GM23338 (cell line): ENCODE measurements at regions not wholly inside any gene's neighbourhood (a gene's known extent, or its start where the extent isn't known, plus 50 kb on each side); places are given as distances from the start of the nearest gene placed in this dataset.

Experiments used
- CREB1 ChIP-seq: fragments of 250-450 bp; sonication (Bioruptor Pico); IDR thresholded peaks from 2 replicates; pipeline ENCODE4 v1.5.0; 2020; ENCODE audit warnings: low read depth, mild to moderate bottlenecking, moderate library complexity
- EZH2 ChIP-seq: fragments of 200-600 bp; sonication (generic); IDR thresholded peaks from one replicate; pipeline ENCODE4 v1.8.0; 2017; ENCODE audit warnings: antibody characterized with exemption, mild to moderate bottlenecking, low read depth; ENCODE audit not compliant: unreplicated experiment
- EZH2phosphoT487 ChIP-seq: fragments of 200-600 bp; sonication (generic); IDR thresholded peaks from one replicate; pipeline ENCODE4 v1.8.1; 2018; ENCODE audit warnings: antibody characterized with exemption; ENCODE audit not compliant: unreplicated experiment
- POLR2AphosphoS5 ChIP-seq: IDR thresholded peaks from 2 replicates; pipeline ENCODE4 v1.6.1; 2016; ENCODE audit warnings: antibody characterized with exemption, low read depth
- STAT1 ChIP-seq: IDR thresholded peaks from one replicate; pipeline ENCODE4 v1.6.1; 2016; ENCODE audit warnings: antibody characterized with exemption; ENCODE audit not compliant: unreplicated experiment
- TF ChIP-seq, protein P1 (sequence below), 2 experiments: fragments of 200-600 bp in 1 of 2; sonication (generic) in 1 of 2; conservative IDR thresholded peaks; 2 replicates each; pipeline versions ENCODE4 v1.5.1 to v1.6.1; 2016 to 2017; ENCODE audit warnings: antibody characterized with exemption in 2 of 2, low read depth in 2 of 2, mild to moderate bottlenecking in 2 of 2, moderate library complexity in 1 of 2
- TF ChIP-seq, protein P2 (sequence below): IDR thresholded peaks from one replicate; pipeline ENCODE4 v1.6.1; 2018; ENCODE audit warnings: antibody characterized with exemption; ENCODE audit not compliant: unreplicated experiment
- TF ChIP-seq, protein P3 (sequence below): fragments of 250-450 bp; sonication (Bioruptor Pico); IDR thresholded peaks from 2 replicates; pipeline ENCODE4 v1.5.0; 2020; ENCODE audit warnings: mild to moderate bottlenecking, moderate library complexity

DNA sequence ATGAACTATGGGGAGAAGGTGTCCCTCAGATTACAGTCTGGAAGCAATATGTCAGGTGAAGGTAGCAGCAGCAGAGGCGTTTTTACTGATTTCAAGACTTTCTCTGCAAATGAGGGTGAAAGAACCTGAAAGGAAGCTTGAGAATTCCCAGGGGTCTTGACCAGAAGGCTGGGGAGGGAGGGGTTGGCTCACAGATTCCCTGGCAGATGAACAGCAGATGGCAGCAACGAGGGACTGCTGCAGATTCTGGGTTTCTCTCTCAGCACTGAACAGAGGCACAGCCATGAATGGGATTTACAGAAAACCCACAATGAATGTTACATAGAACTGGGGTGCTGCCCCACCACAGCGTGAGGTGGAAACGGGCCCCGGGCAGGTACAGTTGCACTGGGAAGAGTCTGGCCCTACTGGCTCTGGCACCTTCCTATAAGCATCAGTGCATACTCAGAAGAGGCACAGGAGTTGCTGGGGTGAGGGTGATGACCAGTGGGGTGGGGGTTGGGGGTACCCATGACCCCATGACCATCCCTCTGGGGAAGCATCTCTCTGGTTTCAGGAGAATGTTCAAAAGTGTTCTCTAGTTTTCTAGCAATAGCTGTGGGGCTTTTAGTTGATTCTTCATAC, 317.8 kb downstream of the SH2D4B start:
- TF ChIP-seq, protein P1, sequence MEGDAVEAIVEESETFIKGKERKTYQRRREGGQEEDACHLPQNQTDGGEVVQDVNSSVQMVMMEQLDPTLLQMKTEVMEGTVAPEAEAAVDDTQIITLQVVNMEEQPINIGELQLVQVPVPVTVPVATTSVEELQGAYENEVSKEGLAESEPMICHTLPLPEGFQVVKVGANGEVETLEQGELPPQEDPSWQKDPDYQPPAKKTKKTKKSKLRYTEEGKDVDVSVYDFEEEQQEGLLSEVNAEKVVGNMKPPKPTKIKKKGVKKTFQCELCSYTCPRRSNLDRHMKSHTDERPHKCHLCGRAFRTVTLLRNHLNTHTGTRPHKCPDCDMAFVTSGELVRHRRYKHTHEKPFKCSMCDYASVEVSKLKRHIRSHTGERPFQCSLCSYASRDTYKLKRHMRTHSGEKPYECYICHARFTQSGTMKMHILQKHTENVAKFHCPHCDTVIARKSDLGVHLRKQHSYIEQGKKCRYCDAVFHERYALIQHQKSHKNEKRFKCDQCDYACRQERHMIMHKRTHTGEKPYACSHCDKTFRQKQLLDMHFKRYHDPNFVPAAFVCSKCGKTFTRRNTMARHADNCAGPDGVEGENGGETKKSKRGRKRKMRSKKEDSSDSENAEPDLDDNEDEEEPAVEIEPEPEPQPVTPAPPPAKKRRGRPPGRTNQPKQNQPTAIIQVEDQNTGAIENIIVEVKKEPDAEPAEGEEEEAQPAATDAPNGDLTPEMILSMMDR (conservative IDR thresholded peaks at IDR 0.05; ENCODE audit: low read depth in 2 of 2), result peak; percentile 76 to 85
- TF ChIP-seq CREB1 (CRISPR knock-in tag) (no peak), EZH2 (no peak), STAT1 (no peak), EZH2phosphoT487 (no peak), POLR2AphosphoS5 (no peak)
- TF ChIP-seq, protein P2, sequence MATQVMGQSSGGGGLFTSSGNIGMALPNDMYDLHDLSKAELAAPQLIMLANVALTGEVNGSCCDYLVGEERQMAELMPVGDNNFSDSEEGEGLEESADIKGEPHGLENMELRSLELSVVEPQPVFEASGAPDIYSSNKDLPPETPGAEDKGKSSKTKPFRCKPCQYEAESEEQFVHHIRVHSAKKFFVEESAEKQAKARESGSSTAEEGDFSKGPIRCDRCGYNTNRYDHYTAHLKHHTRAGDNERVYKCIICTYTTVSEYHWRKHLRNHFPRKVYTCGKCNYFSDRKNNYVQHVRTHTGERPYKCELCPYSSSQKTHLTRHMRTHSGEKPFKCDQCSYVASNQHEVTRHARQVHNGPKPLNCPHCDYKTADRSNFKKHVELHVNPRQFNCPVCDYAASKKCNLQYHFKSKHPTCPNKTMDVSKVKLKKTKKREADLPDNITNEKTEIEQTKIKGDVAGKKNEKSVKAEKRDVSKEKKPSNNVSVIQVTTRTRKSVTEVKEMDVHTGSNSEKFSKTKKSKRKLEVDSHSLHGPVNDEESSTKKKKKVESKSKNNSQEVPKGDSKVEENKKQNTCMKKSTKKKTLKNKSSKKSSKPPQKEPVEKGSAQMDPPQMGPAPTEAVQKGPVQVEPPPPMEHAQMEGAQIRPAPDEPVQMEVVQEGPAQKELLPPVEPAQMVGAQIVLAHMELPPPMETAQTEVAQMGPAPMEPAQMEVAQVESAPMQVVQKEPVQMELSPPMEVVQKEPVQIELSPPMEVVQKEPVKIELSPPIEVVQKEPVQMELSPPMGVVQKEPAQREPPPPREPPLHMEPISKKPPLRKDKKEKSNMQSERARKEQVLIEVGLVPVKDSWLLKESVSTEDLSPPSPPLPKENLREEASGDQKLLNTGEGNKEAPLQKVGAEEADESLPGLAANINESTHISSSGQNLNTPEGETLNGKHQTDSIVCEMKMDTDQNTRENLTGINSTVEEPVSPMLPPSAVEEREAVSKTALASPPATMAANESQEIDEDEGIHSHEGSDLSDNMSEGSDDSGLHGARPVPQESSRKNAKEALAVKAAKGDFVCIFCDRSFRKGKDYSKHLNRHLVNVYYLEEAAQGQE, result no peak
- TF ChIP-seq, protein P3, sequence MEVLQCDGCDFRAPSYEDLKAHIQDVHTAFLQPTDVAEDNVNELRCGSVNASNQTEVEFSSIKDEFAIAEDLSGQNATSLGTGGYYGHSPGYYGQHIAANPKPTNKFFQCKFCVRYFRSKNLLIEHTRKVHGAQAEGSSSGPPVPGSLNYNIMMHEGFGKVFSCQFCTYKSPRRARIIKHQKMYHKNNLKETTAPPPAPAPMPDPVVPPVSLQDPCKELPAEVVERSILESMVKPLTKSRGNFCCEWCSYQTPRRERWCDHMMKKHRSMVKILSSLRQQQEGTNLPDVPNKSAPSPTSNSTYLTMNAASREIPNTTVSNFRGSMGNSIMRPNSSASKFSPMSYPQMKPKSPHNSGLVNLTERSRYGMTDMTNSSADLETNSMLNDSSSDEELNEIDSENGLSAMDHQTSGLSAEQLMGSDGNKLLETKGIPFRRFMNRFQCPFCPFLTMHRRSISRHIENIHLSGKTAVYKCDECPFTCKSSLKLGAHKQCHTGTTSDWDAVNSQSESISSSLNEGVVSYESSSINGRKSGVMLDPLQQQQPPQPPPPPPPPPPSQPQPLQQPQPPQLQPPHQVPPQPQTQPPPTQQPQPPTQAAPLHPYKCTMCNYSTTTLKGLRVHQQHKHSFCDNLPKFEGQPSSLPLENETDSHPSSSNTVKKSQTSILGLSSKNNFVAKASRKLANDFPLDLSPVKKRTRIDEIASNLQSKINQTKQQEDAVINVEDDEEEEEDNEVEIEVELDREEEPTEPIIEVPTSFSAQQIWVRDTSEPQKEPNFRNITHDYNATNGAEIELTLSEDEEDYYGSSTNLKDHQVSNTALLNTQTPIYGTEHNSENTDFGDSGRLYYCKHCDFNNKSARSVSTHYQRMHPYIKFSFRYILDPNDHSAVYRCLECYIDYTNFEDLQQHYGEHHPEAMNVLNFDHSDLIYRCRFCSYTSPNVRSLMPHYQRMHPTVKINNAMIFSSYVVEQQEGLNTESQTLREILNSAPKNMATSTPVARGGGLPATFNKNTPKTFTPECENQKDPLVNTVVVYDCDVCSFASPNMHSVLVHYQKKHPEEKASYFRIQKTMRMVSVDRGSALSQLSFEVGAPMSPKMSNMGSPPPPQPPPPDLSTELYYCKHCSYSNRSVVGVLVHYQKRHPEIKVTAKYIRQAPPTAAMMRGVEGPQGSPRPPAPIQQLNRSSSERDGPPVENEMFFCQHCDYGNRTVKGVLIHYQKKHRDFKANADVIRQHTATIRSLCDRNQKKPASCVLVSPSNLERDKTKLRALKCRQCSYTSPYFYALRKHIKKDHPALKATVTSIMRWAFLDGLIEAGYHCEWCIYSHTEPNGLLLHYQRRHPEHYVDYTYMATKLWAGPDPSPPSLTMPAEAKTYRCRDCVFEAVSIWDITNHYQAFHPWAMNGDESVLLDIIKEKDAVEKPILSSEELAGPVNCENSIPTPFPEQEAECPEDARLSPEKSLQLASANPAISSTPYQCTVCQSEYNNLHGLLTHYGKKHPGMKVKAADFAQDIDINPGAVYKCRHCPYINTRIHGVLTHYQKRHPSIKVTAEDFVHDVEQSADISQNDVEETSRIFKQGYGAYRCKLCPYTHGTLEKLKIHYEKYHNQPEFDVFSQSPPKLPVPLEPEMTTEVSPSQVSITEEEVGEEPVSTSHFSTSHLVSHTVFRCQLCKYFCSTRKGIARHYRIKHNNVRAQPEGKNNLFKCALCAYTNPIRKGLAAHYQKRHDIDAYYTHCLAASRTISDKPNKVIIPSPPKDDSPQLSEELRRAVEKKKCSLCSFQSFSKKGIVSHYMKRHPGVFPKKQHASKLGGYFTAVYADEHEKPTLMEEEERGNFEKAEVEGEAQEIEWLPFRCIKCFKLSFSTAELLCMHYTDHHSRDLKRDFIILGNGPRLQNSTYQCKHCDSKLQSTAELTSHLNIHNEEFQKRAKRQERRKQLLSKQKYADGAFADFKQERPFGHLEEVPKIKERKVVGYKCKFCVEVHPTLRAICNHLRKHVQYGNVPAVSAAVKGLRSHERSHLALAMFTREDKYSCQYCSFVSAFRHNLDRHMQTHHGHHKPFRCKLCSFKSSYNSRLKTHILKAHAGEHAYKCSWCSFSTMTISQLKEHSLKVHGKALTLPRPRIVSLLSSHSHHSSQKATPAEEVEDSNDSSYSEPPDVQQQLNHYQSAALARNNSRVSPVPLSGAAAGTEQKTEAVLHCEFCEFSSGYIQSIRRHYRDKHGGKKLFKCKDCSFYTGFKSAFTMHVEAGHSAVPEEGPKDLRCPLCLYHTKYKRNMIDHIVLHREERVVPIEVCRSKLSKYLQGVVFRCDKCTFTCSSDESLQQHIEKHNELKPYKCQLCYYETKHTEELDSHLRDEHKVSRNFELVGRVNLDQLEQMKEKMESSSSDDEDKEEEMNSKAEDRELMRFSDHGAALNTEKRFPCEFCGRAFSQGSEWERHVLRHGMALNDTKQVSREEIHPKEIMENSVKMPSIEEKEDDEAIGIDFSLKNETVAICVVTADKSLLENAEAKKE (CRISPR knock-in tag), result no peak
